SKM-1 (cell line): ENCODE measurements at regions not wholly inside any gene's neighbourhood (a gene's known extent, or its start where the extent isn't known, plus 50 kb on each side); places are given as distances from the start of the nearest gene placed in this dataset.

ENCODE experiments used
- DNase-seq: peaks from one replicate; lab custom pipeline; 2025; ENCODE audit not compliant: unreplicated experiment; lab: John Stamatoyannopoulos, UW

GRCh38 chr6:33924681-33925080, 120.9 kb upstream of the MLN start:
- DNase-seq: no peak

GRCh38 chr6:33923857-33924514, 120.2 kb upstream of the MLN start:
- DNase-seq: no peak

GRCh38 chr6:33921745-33922144, 117.9 kb upstream of the MLN start:
- DNase-seq: no peak

GRCh38 chr6:33918175-33918695, 114.4 kb upstream of the MLN start:
- DNase-seq: no peak

- DNase-seq: no peak
Observed at GRCh38 chr6:33915134-33915533, 111.3 kb upstream of the MLN start.

- peak; percentile 27 for DNase-seq
Observed at GRCh38 chr6:33914645-33915044, 110.8 kb upstream of the MLN start.

GRCh38 chr6:33912195-33912594, 108.4 kb upstream of the MLN start:
- no peak for DNase-seq

- no peak for DNase-seq
Observed at GRCh38 chr6:33911488-33911887, 107.7 kb upstream of the MLN start.

GRCh38 chr6:33910594-33910993, 106.8 kb upstream of the MLN start:
- no peak for DNase-seq

- DNase-seq: no peak
Observed at GRCh38 chr6:33909737-33910136, 105.9 kb upstream of the MLN start.

GRCh38 chr6:33908025-33908424, 104.2 kb upstream of the MLN start:
- no peak for DNase-seq

- DNase-seq: no peak
Observed at GRCh38 chr6:33907227-33907626, 103.4 kb upstream of the MLN start.

GRCh38 chr6:33906439-33906838, 102.6 kb upstream of the MLN start:
- DNase-seq: no peak

GRCh38 chr6:33905071-33905609, 101.3 kb upstream of the MLN start:
- DNase-seq: no peak

GRCh38 chr6:33904747-33905065, 100.9 kb upstream of the MLN start:
- DNase-seq: no peak

- no peak for DNase-seq
Observed at GRCh38 chr6:33904050-33904746, 100.4 kb upstream of the MLN start.

GRCh38 chr6:33903579-33903978, 99.8 kb upstream of the MLN start:
- DNase-seq: no peak

GRCh38 chr6:33902457-33902853, 98.7 kb upstream of the MLN start:
- no peak for DNase-seq

- no peak for DNase-seq
Observed at GRCh38 chr6:33901822-33902456, 98.1 kb upstream of the MLN start.

- DNase-seq: no peak
Observed at GRCh38 chr6:33898771-33899170, 95.0 kb upstream of the MLN start.

GRCh38 chr6:33897189-33897780, 93.5 kb upstream of the MLN start:
- DNase-seq: no peak
